ENCODE measurements at regions not wholly inside any gene's neighbourhood (a gene's known extent, or its start where the extent isn't known, plus 50 kb on each side); places are given as distances from the start of the nearest gene placed in this dataset.
"Not testable (repeated sequence)": the region's sequence is repeated elsewhere in the genome, so short reads cannot be mapped to it uniquely, and the experiment has no call there.

DNA sequence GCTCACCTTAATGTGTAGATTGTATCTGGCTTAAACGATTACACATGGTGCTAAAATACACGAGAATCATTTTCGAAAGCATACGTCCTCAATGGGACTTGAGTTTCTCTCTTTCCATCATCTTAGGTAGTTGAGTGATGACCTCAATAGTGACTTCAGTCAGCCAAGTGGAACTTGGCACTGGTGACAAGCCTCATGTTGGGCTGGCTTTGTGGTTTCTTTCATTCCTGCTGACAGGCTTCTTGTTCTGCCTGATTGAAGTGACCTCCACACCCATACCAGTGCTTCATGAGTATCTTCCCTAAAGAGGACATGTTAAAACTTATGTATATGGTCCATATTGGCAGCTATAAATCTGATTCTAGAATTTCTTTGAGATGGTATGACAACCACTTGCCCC, 159.1 kb upstream of the WDR1 start:
- DNase-seq: no peak

DNA sequence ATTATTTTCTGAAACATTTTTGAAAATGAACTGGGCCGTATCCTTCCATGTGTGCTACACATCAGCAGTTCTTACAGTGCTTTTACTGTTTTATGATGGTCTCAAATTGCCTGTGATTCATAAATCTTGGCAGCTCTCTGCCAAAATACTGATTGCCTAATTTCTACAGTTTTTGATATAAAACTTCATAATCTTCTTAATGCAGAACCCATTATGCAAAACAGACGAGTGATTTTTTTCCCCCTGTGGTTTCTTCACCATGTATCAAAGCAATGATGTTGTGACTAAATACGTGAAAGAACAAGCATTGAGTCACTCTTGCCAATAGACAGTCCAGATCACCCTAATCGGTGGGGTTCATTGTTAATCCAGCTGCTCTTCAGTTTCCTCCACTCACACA, 156.4 kb upstream of the WDR1 start:
- DNase-seq: no peak

DNA sequence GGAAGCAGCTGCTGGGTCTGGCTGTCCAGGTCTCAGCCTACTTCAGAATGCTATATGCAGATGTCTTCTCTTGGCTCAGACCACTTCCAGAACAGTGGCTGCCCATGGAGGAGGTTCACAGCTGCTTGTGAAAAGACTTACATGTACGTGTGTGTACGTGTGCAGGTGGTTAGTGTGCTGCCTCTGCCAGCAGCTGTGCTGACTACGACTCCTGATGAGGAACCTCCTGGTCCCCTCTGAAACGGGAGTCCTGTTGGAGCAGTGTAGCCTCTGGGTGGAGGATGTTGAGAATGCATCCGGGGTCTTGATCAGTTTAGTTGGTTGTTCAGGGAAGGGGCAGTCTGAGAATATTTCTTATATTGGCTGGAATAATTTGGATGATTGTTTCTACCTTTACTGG, 155.9 kb upstream of the WDR1 start:
- no peak for DNase-seq

DNA sequence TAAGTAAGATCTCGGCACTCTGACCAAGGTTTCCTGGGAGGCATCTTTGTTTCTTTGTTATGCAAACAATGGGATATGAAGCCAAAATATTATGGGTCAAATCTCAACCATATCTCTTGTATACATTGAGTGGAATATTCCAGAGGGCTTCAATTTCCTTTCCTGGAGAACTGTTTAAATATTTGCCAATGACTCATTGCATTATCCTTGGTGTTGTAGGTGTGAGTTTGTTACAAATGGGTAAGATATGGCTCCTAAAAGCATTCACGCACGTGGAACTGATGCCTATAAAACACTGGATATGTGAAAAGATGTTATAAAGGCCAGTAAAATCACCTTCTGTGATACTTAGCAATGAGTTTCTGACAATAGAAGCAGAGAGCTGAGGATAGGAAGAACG, 150.5 kb upstream of the WDR1 start:
- DNase-seq: no peak

DNA sequence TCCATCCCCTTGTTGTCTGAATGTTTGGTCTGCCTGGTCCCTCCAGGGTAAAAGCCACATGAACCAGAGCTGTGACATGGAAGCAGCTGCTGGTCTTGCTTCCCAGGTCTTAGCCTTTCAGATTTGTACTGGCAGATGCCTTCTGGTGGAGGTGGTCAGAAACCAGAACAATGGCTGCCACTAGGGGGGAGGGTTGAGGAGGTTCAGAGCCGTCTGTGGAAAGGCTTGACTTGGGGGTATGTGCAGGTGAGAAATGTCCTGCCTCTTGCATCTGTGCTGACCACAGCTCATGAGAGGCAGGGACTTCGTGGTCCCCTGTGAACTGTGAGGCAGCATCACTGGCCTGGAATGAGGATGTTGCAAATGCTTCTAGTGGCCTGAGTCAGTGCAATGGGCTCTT, 144.2 kb upstream of the WDR1 start:
- no peak for DNase-seq

DNA sequence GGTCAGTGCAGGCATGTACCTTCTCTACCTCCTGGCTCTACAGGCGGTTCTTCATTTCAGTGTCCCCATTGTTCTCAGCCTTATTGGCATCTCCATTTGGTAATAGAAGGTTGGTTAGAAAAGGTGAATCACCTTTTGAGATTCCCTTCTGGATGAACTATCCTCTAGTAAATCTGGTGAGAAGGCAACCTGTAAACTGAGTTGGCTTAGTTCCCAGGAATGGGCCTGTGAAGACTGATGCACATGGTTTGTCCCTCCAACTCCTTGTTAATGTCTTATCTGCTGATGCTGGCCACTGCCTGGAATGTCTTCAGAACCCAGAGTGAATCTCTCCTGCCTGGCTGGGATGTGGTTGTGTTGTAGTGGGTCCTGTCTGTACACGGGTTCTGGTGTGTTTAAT, 143.4 kb upstream of the WDR1 start:
- no peak for DNase-seq

DNA sequence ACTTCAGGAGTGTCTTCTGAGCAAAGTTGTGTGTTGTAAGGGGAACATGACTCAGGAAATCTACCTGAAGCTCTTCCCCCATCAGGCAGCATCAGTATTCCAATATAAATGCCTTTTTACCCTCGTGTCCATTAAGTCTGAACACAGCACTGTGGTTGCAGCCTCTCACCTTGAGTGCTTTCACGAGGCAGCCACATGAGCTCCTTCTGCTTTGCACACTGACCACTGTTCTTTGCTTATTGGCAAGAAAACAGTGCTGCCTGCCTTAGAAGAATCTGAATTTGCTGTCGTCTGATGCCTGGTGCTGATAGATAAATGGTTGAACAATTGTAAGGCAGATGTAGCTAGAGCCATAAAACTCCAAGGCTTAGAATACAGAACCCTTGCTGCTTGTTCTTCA, 139.6 kb upstream of the WDR1 start:
- DNase-seq: no peak

DNA sequence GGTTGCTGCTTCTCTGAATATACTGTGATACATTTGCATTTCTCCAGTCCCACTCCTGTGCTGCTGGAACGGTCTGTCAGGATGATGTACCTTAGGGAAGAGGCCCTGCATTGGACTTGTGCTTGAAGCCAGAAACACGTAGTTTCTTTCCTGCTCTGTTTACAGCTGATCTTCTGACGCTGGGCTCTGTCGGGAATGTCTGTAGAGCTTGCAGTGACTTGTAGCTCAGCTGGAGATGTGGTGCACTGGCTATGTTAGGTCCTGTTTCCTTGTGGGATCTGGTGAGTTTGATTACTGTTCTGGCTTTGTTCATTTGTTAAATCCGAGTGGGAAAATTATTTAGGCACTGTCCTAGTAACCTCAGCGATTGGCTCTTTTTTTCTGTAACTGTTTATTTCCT, 137.2 kb upstream of the WDR1 start:
- DNase-seq: no peak

DNA sequence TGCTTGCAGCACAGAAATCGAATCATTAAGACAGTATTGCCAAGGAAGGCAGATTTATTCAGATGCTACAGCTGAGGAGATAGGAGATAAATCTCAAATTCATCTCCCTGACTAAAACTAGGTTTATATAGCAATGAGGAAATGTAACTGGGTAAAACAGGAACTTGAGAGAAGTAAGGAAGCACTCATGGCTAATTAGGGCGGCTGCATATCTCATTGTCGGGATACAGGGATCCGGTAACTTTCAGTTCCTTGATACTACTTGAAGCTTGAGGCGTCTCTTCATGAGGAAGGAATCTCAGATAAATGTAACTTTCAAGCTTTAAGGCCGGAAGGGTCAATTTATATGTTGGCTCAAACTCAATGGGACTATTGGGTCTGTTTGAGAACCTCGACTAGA, 129.2 kb upstream of the WDR1 start:
- no peak for DNase-seq

DNA sequence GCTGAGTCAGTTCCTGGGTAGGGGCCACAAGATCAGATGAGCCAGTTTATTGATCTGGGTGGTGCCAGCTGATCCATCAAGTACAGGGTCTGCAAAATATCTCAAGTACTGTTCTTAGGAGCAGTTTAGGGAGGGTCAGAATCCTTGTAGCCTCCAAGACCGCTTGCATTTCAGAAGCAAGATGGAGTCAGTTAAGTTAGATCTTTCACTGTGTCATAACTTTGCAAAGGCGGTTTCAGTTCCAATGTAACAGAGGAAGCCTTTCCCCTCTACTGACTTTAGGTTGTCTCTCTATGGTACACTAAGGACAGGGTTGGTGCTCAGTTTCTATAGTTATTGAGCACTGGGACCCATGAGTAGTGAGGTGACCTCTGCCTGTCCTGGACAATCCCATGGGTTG, 127.3 kb upstream of the WDR1 start:
- DNase-seq: no peak

DNA sequence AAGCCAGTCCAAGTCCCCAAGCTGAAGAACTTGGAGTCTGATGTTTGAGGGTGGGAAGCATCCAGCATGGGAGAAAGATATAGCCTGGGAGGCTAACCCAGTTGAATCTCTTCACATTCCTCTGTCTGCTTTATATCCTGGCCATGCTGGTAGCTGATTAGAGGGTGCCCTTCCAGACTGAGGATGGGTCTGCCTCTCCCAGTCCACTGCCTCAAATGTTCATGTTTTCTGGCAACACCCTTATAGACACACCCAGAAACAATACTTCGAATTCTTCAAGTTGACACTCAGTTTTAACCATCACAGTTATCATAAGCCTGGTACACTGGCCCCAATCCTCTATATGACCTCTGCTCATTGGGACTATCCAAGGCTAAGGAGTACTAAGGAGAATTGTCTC, 124.1 kb upstream of the WDR1 start:
- DNase-seq: no peak

DNA sequence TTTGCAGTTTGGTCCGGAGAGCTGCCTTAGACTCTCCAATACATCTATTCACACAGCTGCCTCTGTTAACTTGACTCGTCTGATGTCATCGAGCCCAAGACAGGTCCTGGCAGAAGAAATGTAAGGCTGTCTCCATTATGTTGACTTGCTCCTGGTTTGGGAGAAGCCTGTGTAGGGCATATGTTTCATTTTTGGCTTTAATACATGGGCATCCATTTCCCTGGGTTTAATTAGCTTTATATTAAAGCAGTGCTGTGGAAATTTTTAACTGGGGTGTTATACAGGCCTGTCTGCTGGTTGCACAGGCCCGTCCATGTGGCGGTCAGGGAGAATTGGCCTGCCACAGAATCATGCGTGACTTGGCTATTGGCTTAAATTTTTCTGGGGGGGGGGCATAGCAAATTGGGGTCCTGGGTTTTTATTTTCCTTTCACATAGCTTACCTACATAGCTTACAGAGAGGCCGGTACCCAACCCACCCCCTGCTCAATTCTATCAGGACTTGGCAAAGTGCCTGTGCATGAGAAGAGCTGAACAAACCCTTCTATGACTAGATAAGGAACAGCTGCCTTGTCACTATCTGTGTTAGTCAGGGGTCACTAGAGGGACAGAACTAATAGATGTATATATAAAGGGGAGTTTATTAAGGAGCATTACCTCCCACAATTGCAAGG, 123.5 kb upstream of the WDR1 start:
- DNase-seq: no peak

DNA sequence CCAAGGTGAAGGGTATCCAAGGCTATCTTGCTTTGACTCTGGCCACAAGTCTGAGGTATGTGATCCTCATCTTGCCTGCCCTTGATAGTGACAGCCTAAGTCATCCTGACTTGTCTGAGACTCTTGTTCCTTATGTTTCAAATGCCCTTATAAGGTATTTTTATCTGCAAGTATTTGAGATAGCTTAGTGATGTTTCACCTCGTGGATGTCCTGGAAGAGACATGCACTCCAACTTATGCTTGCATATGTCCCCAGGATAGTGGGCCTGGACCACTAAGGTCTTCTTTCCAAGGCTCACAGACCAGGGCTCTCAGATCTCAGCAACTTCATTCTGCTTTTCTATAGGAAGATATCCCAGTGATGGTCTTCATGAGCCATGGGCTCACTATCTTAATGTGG, 120.5 kb upstream of the WDR1 start:
- DNase-seq: no peak

DNA sequence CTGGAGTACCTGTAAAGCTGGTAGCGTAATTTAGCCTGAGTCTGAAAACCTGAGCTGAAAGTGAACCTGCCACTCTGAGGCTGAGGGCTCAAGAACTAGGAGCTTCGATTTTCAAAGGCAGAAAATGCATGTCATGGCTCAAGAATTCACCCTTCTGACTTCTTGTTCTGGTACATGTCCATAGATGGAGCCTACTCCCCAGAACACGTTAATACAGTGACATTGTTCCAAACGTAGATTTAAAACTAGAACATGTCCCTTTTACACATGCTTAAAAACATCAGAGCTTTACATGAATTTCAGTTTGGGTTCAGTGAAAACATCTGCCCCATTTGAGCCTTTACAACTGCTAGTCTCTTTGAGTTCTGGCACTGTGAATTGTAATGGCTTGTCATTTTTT, 115.5 kb upstream of the WDR1 start:
- no peak for DNase-seq

DNA sequence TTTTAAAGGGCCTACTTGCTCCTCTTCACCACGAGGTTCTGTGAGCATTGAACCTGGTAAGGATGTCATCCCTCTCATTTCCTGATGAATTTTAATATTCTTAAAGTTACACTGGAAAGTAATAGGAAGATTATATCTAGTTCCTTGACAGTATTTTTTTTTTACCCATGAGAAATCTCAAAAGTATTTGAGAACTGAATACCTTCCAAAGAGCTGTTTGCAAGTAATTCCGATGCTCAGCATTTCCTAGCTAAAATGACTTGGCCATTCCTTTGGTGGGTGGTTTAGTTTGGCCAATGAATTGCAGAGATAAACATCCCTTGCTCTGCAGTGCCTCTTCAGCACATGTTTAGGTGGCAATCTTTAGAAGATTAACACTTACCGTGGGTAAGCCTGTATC, 110.2 kb upstream of the WDR1 start:
- no peak for DNase-seq

DNA sequence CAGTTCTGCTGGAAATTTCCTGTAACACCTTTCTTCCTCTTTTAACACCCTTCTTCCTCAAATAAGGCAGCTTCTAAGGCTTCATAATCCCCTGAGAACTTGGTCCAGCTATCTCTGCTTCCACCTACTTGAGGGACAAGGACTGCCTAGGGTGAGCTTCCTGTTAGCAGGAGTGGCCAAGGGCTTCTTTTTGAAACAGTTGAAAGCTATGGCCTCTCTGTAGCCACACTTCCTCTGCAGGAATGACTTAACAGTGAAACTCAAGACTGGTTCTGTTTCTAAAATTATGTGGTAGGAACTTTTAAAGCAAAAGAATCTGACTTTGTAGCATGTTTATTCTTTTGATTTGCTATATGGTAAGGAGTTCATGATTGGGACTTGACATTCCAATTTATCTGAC, 108.5 kb upstream of the WDR1 start:
- DNase-seq: no peak

DNA sequence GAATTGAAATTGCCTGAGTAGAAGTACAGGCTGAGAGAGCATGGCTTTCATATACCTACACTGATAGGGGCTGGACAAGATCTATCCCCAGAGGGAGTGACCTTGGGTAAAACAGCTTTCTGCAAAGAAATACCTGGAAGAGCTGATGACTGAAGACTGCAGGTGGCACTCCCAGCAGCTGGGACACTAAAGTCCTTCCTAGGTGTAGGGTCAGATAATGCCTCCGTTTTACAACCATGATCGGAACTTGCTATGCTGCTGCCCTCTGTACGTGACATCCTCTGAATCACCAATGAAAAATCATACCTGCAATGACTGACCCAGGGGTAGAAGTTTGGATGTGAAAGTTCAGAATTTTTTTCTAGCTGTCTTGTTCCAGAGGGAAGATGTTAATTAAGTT, 107.2 kb upstream of the WDR1 start:
- no peak for DNase-seq

DNA sequence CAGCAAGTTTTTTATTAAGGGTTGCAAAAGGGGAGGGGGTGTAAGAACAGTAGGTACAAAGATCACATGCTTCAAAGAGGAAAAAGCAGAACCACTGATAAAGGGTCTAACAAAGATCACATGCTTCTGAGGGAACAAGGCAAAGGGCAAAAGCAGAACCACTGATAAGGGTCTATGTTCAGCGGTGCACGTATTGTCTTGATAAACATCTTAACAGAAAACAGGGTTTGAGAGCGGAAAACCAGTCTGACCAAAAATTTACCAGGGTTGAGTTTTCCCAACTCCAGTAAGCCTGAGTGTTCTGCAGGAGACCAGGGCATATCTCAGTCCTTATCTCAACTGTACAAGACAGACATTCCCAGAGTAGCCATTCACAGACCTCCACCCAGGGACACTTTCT, 96.9 kb upstream of the WDR1 start:
- not testable (repeated sequence) for DNase-seq

DNA sequence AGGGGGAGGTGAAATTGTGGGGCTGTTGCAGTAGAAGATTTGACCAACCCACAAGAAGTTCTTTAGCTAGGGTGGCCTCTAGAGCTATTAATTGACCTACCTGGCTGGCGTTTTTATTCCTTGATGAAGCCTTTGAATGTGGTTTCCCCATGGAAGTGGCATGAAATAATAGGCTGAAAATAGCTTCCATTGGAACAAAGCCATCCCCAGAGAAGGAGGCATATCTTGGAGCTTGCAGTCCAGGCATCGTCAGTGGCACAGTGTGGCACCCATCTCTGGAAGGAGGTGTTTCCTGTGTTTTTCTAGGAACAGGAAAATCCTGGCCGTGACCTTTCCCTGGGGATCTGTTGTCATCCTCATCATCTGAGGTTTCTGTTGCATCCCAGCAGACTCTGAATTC, 96.3 kb upstream of the WDR1 start:
- no peak for DNase-seq

DNA sequence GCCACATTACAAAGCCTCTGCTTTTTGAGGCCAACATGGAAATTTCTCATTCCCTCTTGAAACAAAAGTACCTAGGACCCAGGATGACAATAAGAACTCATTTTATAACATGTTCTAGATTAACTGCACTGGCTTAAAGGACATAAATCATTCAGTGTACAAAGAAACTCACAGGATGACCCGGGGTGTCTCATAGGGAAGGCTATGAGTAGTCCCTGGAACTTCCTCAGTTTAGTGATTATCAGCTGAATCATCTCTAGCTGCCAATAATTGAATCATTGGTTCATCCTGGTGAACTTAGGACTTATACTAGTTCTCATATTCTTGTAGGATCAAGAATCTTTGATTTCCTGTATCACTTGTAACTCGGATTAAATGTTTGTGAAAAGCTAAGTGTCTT, 95.8 kb upstream of the WDR1 start:
- no peak for DNase-seq

DNA sequence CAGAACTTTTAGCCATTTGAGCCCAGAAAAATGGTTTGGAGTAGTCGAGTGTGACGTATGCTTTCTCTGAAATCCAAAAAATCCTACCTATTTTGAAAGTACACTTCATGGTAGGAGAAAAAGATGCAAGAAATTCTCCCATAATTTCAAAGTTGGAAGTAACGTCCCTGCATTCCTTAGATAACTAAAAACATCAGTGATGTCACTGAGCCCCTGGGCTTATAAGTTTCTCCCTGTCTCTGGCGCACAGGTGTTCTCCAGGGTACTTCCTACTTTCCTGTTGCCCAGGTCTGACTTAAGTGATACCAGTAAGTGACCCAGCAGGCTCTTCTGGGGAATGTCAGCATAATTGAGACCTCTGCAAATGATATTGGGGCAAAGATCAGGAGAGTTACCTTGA, 90.5 kb upstream of the WDR1 start:
- DNase-seq: no peak

DNA sequence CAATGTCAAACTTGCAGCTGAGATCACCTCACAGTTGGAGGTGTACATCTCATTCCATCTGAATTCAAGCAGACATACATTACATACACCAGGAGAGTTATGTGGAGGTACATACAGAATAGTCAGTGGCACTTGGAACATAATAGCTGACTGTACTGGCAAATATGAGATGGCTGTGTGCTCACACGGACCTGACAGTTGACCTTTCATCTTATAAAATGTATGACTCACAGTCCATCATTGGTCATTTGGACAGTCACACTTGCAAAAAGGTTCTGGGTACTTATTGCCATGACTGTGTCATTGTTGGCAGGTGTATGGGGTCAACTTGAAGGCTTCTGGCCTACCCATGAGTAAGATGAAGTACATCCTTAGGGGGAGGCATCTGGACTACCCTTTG, 88.6 kb upstream of the WDR1 start:
- DNase-seq: no peak

DNA sequence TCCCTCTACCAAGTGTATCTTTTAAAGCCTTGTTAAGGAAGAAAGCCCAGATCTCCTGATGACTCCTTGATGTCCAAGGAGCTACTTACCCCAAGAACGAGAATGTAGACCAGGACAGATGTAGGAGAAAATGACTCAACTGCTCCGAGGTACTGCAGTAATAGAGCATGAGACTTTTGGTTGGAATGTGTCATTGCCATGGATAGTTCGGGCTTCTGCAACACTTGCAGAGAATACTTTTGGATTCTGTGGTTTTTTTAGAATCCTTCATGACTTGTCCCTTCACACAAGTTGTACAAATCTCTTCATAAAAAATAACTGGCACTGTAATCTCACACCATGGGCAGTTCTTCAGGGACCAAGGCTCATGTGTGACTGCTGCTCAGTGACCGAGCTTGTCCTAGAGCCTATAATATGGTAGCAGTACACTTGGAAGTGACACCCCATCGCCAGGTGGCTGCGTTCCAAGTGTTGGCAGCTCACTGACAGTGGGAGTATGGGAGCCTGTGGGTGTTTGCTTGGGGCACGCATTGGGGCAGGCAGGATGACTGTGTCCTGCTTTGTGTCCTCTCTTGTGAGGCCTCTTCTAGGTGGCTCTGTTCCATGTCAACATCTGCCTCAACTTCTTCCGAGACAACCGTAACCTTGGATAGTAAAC, 87.9 kb upstream of the WDR1 start:
- DNase-seq: no peak

DNA sequence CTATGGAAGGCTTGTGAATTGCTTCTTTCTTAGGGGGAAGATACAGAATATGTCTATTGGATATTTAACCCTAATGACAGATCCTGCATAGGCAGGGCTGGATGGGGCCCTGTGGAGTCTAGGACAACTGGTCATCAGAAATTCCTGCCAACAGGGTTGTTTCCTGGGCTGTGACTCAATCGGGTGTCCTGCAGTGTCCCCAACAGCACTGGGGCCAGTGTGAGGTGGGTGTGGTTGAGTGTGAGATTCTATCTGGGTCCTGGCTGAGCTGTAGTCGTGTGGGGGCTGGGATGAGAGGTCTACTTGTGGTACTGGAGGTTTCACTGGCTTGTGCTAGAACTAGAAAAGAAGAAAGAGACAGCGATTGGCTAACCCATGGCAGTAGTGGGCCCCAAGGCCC, 87.3 kb upstream of the WDR1 start:
- no peak for DNase-seq

Data from CD4-positive, alpha-beta T cell treated with Interferon alpha-2 for 1 hour (primary cell).